Activated naive CD8-positive, alpha-beta T cell (primary cell): ENCODE measurements at regions not wholly inside any gene's neighbourhood (a gene's known extent, or its start where the extent isn't known, plus 50 kb on each side); places are given as distances from the start of the nearest gene placed in this dataset.
A peak's percentile ranks its signal among the peaks of the same experiment; 100 is the strongest.

Experiments
- H3K27ac Mint-ChIP-seq: one replicate; pipeline ENCODE4 v1.8.0; 2021; ENCODE audit warnings: mixed read lengths
- H3K27me3 Mint-ChIP-seq: one replicate; pipeline ENCODE4 v1.8.0; 2021; ENCODE audit warnings: mixed read lengths
- H3K36me3 Mint-ChIP-seq: one replicate; pipeline ENCODE4 v1.8.0; 2021; ENCODE audit warnings: mixed read lengths
- H3K4me1 Mint-ChIP-seq: one replicate; pipeline ENCODE4 v1.8.0; 2021; ENCODE audit warnings: low read depth, mixed read lengths
- H3K4me3 Mint-ChIP-seq: one replicate; pipeline ENCODE4 v1.8.0; 2021; ENCODE audit warnings: mild to moderate bottlenecking, mixed read lengths
- H3K9me3 Mint-ChIP-seq: one replicate; pipeline ENCODE4 v1.8.0; 2021; ENCODE audit warnings: low read depth, mixed read lengths

DNA sequence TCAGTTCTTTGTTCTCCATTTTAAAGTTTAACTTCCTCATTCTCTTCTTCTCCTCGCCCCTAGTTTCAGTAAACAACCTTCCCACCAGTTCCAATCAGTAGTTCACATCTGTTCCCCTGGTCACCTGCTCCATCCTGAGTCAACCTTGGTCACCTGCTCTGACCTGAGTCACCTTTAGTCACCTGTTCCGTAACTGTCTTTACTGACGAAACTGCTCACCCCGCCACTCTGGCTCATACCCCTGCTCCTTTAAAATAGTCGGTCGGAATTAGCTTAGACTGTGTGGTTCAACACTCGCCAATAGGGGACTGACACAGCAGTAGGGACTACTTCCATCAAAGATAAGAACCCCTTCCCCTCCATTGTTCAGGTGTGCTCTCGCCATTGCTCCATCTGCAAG lies 76.3 kb upstream of the GPBP1 start:
- Mint-ChIP-seq H3K9me3 (peaks cover 31% of the 10 kb centered on the region), H3K4me3 (no peak overlapping the region), H3K36me3 (peaks cover 19% of the 10 kb centered on the region), H3K27ac (no peak overlapping the region), H3K4me1 (no peaks in the 10 kb centered on the region), H3K27me3 (peaks cover 5% of the 10 kb centered on the region)

- no peaks in the 10 kb centered on the region for H3K4me1 Mint-ChIP-seq
- H3K36me3 Mint-ChIP-seq, result peaks cover 14% of the 10 kb centered on the region
- H3K4me3 Mint-ChIP-seq, result no peak overlapping the region
- H3K9me3 Mint-ChIP-seq, result peaks cover 14% of the 10 kb centered on the region
- peaks cover 10% of the 10 kb centered on the region for H3K27me3 Mint-ChIP-seq
- H3K27ac Mint-ChIP-seq, result no peak overlapping the region
Measured at GRCh38 chr5:57102189-57102904, 71.5 kb upstream of the GPBP1 start.

- no peaks in the 10 kb centered on the region for H3K4me1 Mint-ChIP-seq
- peaks cover 9% of the 10 kb centered on the region for H3K9me3 Mint-ChIP-seq
- peaks cover 12% of the 10 kb centered on the region for H3K27me3 Mint-ChIP-seq
- no peak overlapping the region for H3K27ac Mint-ChIP-seq
- H3K36me3 Mint-ChIP-seq, result peaks cover 9% of the 10 kb centered on the region
- H3K4me3 Mint-ChIP-seq, result no peak overlapping the region
Measured at GRCh38 chr5:57102905-57103255, 71.0 kb upstream of the GPBP1 start.

DNA sequence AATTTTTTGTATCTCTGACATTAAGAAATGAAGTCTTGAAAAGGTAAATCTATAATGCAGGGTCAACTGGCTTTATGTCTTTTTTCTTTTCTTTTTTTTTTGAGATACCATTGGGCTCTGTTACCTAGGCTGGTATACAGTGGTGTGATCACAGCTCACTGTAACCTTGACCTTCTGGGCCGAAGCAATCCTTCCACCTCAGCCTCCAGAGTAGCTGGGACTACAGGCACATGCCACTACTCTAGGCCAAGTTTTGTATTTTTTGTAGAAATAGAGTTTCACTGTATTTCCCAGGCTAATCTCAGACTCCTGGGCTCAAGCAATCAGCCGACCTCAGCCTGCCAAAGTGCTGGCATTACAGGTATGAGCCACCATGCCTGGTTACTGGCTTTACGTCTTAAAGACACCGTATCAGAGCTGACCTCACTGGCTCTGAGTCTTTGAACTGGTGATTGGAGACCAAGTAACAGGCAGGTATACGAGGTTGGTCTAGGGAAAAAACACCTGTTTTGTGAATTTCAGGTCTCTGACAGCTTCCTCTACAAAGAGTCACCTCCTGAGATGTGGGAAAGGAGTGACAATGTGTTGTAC lies 70.4 kb upstream of the GPBP1 start:
- peaks cover 4% of the 10 kb centered on the region for H3K9me3 Mint-ChIP-seq
- no peak overlapping the region for H3K27ac Mint-ChIP-seq
- H3K27me3 Mint-ChIP-seq, result peaks cover 11% of the 10 kb centered on the region
- no peak overlapping the region for H3K4me3 Mint-ChIP-seq
- no peaks in the 10 kb centered on the region for H3K4me1 Mint-ChIP-seq
- peaks cover 5% of the 10 kb centered on the region for H3K36me3 Mint-ChIP-seq

GRCh38 chr5:57106661-57107060 lies 67.2 kb upstream of the GPBP1 start:
- Mint-ChIP-seq H3K36me3 (peaks cover 3% of the 10 kb centered on the region), H3K4me3 (no peak overlapping the region), H3K27me3 (peaks cover 7% of the 10 kb centered on the region), H3K4me1 (no peaks in the 10 kb centered on the region), H3K9me3 (no peaks in the 10 kb centered on the region), H3K27ac (no peak overlapping the region)

- Mint-ChIP-seq H3K4me1 (peaks cover 5% of the 10 kb centered on the region), H3K27me3 (peaks cover 2% of the 10 kb centered on the region), H3K9me3 (no peaks in the 10 kb centered on the region), H3K4me3 (no peak overlapping the region), H3K36me3 (no peaks in the 10 kb centered on the region), H3K27ac (no peak overlapping the region)
Measured at GRCh38 chr5:57111993-57112392, 61.9 kb upstream of the GPBP1 start.

GRCh38 chr5:57113481-57113880 lies 60.4 kb upstream of the GPBP1 start:
- Mint-ChIP-seq H3K4me1 (peaks cover 19% of the 10 kb centered on the region), H3K4me3 (no peak overlapping the region), H3K27me3 (no peaks in the 10 kb centered on the region), H3K36me3 (no peaks in the 10 kb centered on the region), H3K27ac (no peak overlapping the region), H3K9me3 (no peaks in the 10 kb centered on the region)

DNA sequence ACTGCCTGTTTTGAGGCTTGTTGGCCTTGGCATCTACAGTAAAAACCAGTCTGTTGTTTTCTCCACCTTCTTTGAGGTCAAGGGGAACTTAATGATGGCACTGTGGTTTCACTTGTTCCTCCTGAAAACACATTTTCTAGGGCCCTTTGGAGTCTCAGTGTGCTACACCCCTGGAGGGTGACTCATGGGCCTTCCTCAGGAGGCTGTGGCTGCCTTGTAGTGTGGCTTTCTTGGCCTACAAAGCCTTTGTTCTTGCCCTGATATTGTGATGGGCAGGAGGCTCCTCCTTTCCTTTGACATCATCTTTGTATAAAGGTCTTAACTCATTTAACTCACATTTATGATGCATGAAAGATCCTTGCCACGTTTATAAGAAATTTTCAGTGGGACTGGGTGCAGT lies 56.3 kb upstream of the GPBP1 start:
- Mint-ChIP-seq H3K27me3 (no peaks in the 10 kb centered on the region), H3K27ac (peak overlapping the region; percentile 61), H3K4me1 (peaks cover 19% of the 10 kb centered on the region), H3K4me3 (peak overlapping the region; percentile 11), H3K36me3 (no peaks in the 10 kb centered on the region), H3K9me3 (peaks cover 2% of the 10 kb centered on the region)

DNA sequence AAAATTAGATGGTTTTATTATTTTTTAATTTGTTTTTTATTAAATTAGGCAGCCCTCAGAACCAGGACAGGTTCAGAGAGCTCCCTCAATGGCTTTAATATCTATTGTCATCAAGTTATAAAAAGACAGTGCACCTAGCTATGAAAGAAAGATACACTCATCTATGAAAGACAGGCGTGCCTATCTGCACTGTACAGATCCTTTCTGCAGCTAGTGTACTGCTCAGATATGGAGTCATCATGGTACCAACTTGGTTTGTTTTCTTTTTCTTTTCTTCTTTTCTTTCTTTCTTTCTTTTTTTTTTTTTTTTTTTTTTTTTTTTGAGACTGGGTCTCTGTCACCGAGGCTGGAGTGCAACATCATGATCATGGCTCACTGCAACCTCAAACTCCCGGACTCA lies 54.8 kb upstream of the GPBP1 start:
- H3K27me3 Mint-ChIP-seq, result no peaks in the 10 kb centered on the region
- H3K4me3 Mint-ChIP-seq, result no peak overlapping the region
- peaks cover 4% of the 10 kb centered on the region for H3K9me3 Mint-ChIP-seq
- no peak overlapping the region for H3K27ac Mint-ChIP-seq
- H3K36me3 Mint-ChIP-seq, result no peaks in the 10 kb centered on the region
- H3K4me1 Mint-ChIP-seq, result peaks cover 19% of the 10 kb centered on the region

GRCh38 chr5:57124014-57124413 lies 49.8 kb upstream of the GPBP1 start:
- H3K4me3 Mint-ChIP-seq, result no peak overlapping the region
- H3K27me3 Mint-ChIP-seq, result no peaks in the 10 kb centered on the region
- no peak overlapping the region for H3K27ac Mint-ChIP-seq
- H3K4me1 Mint-ChIP-seq, result no peaks in the 10 kb centered on the region
- H3K9me3 Mint-ChIP-seq, result peaks cover 4% of the 10 kb centered on the region
- no peaks in the 10 kb centered on the region for H3K36me3 Mint-ChIP-seq
